ENCODE measurements at regions not wholly inside any gene's neighbourhood (a gene's known extent, or its start where the extent isn't known, plus 50 kb on each side); places are given as distances from the start of the nearest gene placed in this dataset.

DNA sequence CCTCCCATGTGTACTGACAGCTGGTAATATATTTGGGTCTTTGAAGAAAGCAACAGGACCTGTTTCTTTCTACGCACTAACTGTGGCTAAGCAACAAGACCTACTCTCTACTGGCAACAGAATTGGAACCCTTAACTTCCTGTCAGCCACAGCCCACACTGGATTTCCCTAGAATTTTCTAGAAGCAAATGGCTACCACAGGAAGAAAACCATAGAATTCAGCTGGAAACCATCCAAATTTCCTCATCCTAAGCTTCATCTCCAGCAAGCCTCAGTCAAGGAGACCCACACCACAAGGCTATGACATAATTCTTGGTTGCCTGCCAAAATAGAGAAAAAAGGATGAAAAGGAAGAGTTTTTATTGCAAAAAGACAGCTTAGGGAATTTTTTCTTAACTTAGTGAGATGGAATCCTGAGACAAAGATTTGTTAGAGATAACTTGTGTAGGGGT, 171.8 kb upstream of the TNC start:
- H3K27me3 ChIP-seq, result no peaks in the 10 kb centered on the region
- TF ChIP-seq, protein P1, sequence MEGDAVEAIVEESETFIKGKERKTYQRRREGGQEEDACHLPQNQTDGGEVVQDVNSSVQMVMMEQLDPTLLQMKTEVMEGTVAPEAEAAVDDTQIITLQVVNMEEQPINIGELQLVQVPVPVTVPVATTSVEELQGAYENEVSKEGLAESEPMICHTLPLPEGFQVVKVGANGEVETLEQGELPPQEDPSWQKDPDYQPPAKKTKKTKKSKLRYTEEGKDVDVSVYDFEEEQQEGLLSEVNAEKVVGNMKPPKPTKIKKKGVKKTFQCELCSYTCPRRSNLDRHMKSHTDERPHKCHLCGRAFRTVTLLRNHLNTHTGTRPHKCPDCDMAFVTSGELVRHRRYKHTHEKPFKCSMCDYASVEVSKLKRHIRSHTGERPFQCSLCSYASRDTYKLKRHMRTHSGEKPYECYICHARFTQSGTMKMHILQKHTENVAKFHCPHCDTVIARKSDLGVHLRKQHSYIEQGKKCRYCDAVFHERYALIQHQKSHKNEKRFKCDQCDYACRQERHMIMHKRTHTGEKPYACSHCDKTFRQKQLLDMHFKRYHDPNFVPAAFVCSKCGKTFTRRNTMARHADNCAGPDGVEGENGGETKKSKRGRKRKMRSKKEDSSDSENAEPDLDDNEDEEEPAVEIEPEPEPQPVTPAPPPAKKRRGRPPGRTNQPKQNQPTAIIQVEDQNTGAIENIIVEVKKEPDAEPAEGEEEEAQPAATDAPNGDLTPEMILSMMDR (IDR thresholded peaks at IDR 0.05), result no peak
- TF ChIP-seq EP300 (IDR thresholded peaks at IDR 0.05), result no peak
- no peak for TF ChIP-seq POLR2A (IDR thresholded peaks at IDR 0.05)
- peaks cover 0 to 25% (median 8%) of the 10 kb centered on the region in 4 donors for H3K4me1 ChIP-seq
- H3K9me3 ChIP-seq, result no peaks in the 10 kb centered on the region
- H3K27ac ChIP-seq, result no peak overlapping the region
- WGBS, 2 donors, result 86 to 88% methylated on average over 1 of the region's 1 CpG
- DNase-seq (ENCODE audit: low spot score in 2 of 2), result no peak
- no peaks in the 10 kb centered on the region for H3K36me3 ChIP-seq
- H3K4me3 ChIP-seq, result no peak overlapping the region

DNA sequence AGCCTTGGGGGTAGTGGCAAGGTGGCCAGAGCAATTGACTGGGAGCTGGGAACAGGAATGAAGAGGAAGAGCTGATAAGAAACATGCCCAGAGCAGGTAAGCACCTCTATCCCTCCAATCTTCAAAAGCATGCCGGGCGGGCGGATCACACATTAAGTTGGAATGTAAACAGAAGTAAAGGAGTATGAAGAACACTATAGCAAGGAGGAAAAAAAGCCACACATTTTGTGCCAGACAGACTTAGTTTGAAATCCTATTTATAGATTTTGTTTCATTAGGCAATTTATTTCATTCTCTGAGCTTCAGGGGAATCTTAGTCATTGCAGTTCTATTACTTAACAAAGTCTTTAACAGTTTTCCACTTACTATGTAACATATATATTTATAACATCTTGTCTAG, 173.9 kb upstream of the TNC start:
- no peaks in the 10 kb centered on the region for H3K9me3 ChIP-seq
- no peak overlapping the region for H3K4me3 ChIP-seq
- no peak for DNase-seq (ENCODE audit: low spot score in 2 of 2)
- H3K36me3 ChIP-seq, result no peaks in the 10 kb centered on the region
- no peak for TF ChIP-seq POLR2A (IDR thresholded peaks at IDR 0.05)
- TF ChIP-seq, protein P1 (IDR thresholded peaks at IDR 0.05), result no peak
- no peak for TF ChIP-seq EP300 (IDR thresholded peaks at IDR 0.05)
- H3K4me1 ChIP-seq, result peaks cover 0 to 25% (median 8%) of the 10 kb centered on the region in 4 donors
- 92 to 94% methylated on average over 3 of the region's 3 CpGs for WGBS, 2 donors
- no peak overlapping the region for H3K27ac ChIP-seq
- no peaks in the 10 kb centered on the region for H3K27me3 ChIP-seq

DNA sequence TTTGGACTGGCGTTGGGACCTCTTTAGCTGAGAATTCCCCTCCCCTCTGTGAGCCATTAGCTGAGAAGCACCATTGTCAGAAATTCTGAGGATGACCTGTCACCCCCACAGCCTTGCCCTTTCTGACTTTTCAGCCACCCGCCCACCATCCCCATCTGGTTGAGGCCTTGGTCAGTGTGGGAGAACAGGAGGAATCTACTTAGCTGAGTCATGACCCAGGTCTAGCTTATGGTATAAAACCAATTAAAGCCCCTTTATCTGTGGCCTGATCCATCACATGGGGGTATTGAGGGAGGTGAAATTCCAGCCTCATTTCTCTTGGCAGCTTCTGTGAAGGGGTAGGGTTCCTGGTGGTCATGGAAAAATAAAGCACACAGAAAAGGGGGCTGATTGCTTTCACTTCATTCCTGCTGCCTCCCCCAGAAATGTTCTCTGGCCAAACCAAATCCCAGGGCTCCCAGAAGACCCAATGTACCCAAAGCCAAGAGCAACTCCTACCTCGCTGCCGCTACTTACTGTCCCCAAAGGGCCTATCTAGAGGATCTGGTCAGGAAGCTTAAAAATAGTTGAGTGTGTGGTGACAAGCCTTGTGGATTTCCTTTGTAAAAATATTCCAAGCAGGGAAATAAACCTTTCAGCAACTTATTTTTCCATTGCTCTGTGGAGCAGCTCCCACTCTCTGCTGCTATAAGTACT, 174.8 kb upstream of the TNC start:
- no peak for DNase-seq (ENCODE audit: low spot score in 2 of 2)
- H3K9me3 ChIP-seq, result no peaks in the 10 kb centered on the region
- no peaks in the 10 kb centered on the region for H3K27me3 ChIP-seq
- 35 to 39% methylated on average over 4 of the region's 4 CpGs for WGBS, 2 donors
- no peaks in the 10 kb centered on the region for H3K36me3 ChIP-seq
- TF ChIP-seq, protein P1 (IDR thresholded peaks at IDR 0.05), result no peak
- TF ChIP-seq EP300 (IDR thresholded peaks at IDR 0.05), result no peak
- no peak for TF ChIP-seq POLR2A (IDR thresholded peaks at IDR 0.05)
- peaks cover 0 to 25% (median 8%) of the 10 kb centered on the region in 4 donors for H3K4me1 ChIP-seq
- no peak overlapping the region for H3K4me3 ChIP-seq
- H3K27ac ChIP-seq, result peak overlapping the region in 2 of 4 donors; percentile 43 to 48

DNA sequence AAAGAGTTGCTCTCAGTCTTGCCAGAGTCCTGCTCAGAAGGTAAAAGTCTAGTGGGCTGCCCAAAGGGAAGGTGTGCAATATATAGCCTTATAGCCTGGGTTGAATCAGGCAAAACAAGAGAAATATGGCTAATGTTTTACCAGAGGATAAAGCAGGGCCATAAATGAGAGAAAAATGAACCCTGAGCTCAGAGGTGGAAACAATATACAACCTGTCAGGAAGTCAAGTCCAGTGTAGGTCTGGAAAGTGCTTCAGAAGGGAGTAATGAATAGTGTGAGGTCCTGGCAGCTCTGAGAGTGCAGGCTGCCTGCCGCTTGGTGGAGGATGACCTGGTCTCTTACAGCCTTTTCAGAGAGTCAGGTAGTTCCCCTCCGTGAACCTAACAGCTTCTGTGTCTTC, 177.8 kb upstream of the TNC start:
- Histone ChIP-seq H3K4me3 (no peak overlapping the region), H3K36me3 (no peaks in the 10 kb centered on the region), H3K9me3 (no peaks in the 10 kb centered on the region), H3K4me1 (peaks cover 0 to 25% (median 8%) of the 10 kb centered on the region in 4 donors), H3K27ac (no peak overlapping the region), H3K27me3 (no peaks in the 10 kb centered on the region)
- no peak for TF ChIP-seq EP300 (IDR thresholded peaks at IDR 0.05)
- TF ChIP-seq, protein P1 (IDR thresholded peaks at IDR 0.05), result no peak
- TF ChIP-seq POLR2A (IDR thresholded peaks at IDR 0.05), result no peak
- DNase-seq (ENCODE audit: low spot score in 2 of 2), result no peak
- WGBS, 2 donors, result 90 to 95% methylated on average over 2 of the region's 2 CpGs

DNA sequence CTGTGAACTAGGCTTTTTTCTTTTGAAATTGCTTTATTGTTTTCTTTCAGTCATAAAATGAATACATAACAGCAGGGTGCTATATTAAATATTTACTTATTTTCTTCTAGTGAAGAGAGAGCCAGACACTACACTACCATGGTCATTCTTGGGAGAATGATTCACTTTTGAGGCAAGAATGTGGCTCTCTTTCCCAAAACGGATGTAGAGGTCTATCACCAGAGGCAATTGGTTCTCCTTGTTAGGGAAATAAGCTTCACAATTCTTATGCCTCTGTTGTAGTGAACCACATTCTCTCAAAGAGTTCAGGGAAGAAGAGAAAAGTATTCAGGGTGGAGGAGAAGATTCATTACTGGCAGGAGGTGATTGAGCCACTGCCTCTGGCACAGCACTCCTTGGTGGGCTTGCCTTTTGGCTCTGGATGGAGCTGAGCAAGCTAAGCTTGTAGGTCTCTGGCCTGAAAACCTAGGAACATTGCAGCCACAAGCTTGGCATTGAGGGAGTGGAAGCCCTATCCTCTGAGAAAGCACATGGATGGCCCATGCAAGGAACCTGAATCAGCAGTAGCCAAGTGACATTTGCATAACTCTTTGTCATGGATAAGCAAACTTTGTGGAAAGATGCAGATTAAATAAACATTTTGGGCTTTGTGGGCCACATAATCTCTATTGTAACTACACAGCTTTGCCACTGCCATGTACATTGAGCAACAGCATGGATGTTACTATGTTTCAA, 179.0 kb upstream of the TNC start:
- no peak overlapping the region for H3K27ac ChIP-seq
- no peaks in the 10 kb centered on the region for H3K27me3 ChIP-seq
- TF ChIP-seq POLR2A (IDR thresholded peaks at IDR 0.05) (no peak), EP300 (IDR thresholded peaks at IDR 0.05) (no peak)
- TF ChIP-seq, protein P1 (IDR thresholded peaks at IDR 0.05), result no peak
- peaks cover 0 to 19% (median 8%) of the 10 kb centered on the region in 4 donors for H3K4me1 ChIP-seq
- H3K4me3 ChIP-seq, result no peak overlapping the region
- 71 to 72% methylated on average over 1 of the region's 1 CpG for WGBS, 2 donors
- no peak for DNase-seq (ENCODE audit: low spot score in 2 of 2)
- no peaks in the 10 kb centered on the region for H3K36me3 ChIP-seq
- H3K9me3 ChIP-seq, result no peaks in the 10 kb centered on the region

All from tibial nerve (tissue), 4 donors.